ENCODE measurements at regions not wholly inside any gene's neighbourhood (a gene's known extent, or its start where the extent isn't known, plus 50 kb on each side); places are given as distances from the start of the nearest gene placed in this dataset.

DNA sequence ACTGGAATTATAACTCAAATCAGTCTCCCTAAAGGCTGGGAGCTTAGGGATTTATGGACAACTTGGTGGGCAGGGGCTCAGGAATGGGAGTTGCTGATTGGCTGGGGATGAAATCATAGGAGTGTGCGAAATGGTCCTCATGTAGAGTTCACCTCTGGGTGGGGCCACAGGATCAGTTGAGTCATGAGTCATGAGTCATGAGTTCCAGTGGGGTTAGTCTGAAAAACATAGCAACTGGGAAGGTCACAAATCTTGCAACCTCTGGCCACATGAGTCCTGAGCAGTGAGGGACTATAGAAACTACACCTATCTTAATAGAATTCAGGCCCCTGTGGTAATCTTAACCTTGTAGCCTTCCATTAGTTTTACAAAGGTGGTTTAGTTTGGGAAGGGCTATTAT is 383.3 kb downstream of the RBM43 start:
- no peak for TF ChIP-seq CTCF (IDR thresholded peaks at IDR 0.05; ENCODE audit: borderline replicate concordance, control extremely low read depth, extremely low read depth, insufficient read depth, missing control alignments)
- in situ Hi-C loops (cut with MboI; ENCODE audit: low sequenced_read_pairs, unreplicated experiment) = no loop called here

GRCh38 chr2:150876251-150876950 is 385.3 kb downstream of the RBM43 start:
- in situ Hi-C loops (cut with MboI; ENCODE audit: low sequenced_read_pairs, unreplicated experiment) = no loop called here
- no peak for DNase-seq (ENCODE audit: low spot score)
- TF ChIP-seq CTCF (IDR thresholded peaks at IDR 0.05; ENCODE audit: borderline replicate concordance, control extremely low read depth, extremely low read depth, insufficient read depth, missing control alignments) = no peak

More for the DNA sequence above, 383.3 kb downstream of the RBM43 start:
- no peak for DNase-seq (ENCODE audit: low spot score)

DNA sequence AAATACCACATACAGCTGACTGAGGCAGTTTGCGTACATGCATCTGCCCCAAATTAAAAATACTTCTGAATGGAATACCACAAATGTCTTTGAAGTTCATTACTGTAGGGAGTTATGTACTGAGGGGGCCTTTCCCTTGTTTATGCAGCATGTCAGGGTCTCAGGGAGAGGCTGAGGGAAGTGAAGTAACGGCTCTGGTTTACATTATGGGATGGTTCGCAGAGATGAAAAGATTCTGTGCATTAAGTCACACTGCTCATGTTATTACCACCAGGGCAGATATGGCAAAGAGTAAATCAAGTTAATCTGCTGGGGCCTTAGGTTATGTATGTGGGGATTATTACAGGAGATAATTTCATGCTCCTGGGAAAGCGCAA is 385.9 kb upstream of the RND3 start:
- no peak for DNase-seq (ENCODE audit: low spot score)
- in situ Hi-C loops (cut with MboI; ENCODE audit: low sequenced_read_pairs, unreplicated experiment) = no loop called here
- TF ChIP-seq CTCF (IDR thresholded peaks at IDR 0.05; ENCODE audit: borderline replicate concordance, control extremely low read depth, extremely low read depth, insufficient read depth, missing control alignments) = no peak

DNA sequence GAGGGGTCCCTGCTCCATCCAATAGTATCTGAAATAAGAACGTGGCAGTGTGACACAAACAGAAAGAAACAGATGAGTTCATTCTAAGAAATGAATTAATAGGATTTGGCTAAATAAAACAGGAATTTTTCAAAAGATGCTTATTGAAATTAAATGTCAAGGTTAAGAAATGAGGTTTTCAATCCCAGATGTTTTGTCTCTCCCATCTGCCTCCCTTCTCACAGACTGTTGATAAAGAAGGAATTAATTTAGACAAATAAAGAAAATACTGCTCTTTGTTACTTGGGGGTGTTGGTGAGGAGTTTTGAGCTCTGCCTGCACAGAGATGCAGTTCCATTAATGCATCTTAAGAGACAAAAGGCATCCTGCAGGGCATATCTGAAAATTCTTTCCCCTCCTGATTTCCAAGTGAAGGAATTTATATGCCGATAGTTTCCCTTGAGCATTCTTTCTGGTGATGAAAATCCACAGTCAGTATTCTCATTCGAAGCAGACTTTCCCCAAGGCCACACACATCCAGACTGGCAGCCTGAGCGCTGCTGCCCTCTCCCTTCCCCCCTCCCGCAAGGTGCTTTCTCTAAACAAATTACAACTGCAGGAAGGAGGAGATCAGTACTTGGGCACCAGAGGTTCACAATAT is 385.4 kb upstream of the RND3 start:
- in situ Hi-C loops (cut with MboI; ENCODE audit: low sequenced_read_pairs, unreplicated experiment) = no loop called here
- TF ChIP-seq CTCF (IDR thresholded peaks at IDR 0.05; ENCODE audit: borderline replicate concordance, control extremely low read depth, extremely low read depth, insufficient read depth, missing control alignments) = no peak
- no peak for DNase-seq (ENCODE audit: low spot score)

- DNase-seq (ENCODE audit: low spot score) = no peak
- in situ Hi-C loops (cut with MboI; ENCODE audit: low sequenced_read_pairs, unreplicated experiment) = no loop called here
- TF ChIP-seq CTCF (IDR thresholded peaks at IDR 0.05; ENCODE audit: borderline replicate concordance, control extremely low read depth, extremely low read depth, insufficient read depth, missing control alignments) = no peak
Measured at GRCh38 chr2:150866431-150866830, 379.0 kb upstream of the RND3 start.

- in situ Hi-C loops (cut with MboI; ENCODE audit: low sequenced_read_pairs, unreplicated experiment) = no loop called here
- no peak for DNase-seq (ENCODE audit: low spot score)
- no peak for TF ChIP-seq CTCF (IDR thresholded peaks at IDR 0.05; ENCODE audit: borderline replicate concordance, control extremely low read depth, extremely low read depth, insufficient read depth, missing control alignments)
Measured at GRCh38 chr2:150863691-150864090, 376.2 kb upstream of the RND3 start.

Measured in GM13976 (cell line).